ENCODE measurements at regions not wholly inside any gene's neighbourhood (a gene's known extent, or its start where the extent isn't known, plus 50 kb on each side); places are given as distances from the start of the nearest gene placed in this dataset.

DNA sequence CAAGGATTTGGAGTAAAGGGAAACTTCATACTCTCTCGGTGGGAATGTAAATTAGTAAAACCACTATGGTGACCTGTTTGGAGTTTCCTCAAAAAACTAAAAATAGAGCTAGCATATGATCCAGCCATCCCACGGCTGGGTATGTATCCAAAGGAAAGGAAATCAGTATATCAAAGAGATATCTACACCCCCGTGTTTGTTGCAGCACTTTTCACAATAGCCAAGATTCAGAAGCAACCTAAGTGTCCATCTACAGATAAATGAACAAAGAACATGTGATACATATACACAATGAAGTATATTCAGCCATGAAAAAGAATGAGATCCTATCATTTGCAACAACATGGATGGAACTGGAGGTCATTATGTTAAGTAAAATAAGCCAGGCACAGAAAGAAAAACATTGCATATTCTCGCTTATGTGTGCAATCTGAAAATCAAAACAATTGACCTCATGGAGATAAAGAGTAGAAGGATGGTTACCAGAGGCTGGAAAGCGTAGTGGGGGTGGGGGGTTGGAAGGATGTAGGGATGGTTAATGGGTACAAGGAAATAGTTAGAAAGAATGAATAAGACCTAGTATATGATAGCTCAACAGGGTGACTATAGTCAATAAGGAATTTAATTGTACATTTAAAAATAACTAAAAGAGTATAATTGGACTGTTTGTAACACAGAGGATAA, 468.0 kb downstream of the BCAT1 start:
- TF ChIP-seq, protein P1, sequence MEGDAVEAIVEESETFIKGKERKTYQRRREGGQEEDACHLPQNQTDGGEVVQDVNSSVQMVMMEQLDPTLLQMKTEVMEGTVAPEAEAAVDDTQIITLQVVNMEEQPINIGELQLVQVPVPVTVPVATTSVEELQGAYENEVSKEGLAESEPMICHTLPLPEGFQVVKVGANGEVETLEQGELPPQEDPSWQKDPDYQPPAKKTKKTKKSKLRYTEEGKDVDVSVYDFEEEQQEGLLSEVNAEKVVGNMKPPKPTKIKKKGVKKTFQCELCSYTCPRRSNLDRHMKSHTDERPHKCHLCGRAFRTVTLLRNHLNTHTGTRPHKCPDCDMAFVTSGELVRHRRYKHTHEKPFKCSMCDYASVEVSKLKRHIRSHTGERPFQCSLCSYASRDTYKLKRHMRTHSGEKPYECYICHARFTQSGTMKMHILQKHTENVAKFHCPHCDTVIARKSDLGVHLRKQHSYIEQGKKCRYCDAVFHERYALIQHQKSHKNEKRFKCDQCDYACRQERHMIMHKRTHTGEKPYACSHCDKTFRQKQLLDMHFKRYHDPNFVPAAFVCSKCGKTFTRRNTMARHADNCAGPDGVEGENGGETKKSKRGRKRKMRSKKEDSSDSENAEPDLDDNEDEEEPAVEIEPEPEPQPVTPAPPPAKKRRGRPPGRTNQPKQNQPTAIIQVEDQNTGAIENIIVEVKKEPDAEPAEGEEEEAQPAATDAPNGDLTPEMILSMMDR (IDR thresholded peaks at IDR 0.05), result no peak
- TF ChIP-seq POLR2AphosphoS5 (IDR thresholded peaks at IDR 0.05; ENCODE audit: low read depth, low read length) (no peak), SIN3A (IDR thresholded peaks at IDR 0.05; ENCODE audit: borderline replicate concordance, insufficient read depth, low read depth, low read length) (no peak), TCF7L2 (IDR thresholded peaks at IDR 0.05; ENCODE audit: low read depth, low read length) (no peak)
- TF ChIP-seq, protein P2, sequence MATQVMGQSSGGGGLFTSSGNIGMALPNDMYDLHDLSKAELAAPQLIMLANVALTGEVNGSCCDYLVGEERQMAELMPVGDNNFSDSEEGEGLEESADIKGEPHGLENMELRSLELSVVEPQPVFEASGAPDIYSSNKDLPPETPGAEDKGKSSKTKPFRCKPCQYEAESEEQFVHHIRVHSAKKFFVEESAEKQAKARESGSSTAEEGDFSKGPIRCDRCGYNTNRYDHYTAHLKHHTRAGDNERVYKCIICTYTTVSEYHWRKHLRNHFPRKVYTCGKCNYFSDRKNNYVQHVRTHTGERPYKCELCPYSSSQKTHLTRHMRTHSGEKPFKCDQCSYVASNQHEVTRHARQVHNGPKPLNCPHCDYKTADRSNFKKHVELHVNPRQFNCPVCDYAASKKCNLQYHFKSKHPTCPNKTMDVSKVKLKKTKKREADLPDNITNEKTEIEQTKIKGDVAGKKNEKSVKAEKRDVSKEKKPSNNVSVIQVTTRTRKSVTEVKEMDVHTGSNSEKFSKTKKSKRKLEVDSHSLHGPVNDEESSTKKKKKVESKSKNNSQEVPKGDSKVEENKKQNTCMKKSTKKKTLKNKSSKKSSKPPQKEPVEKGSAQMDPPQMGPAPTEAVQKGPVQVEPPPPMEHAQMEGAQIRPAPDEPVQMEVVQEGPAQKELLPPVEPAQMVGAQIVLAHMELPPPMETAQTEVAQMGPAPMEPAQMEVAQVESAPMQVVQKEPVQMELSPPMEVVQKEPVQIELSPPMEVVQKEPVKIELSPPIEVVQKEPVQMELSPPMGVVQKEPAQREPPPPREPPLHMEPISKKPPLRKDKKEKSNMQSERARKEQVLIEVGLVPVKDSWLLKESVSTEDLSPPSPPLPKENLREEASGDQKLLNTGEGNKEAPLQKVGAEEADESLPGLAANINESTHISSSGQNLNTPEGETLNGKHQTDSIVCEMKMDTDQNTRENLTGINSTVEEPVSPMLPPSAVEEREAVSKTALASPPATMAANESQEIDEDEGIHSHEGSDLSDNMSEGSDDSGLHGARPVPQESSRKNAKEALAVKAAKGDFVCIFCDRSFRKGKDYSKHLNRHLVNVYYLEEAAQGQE (IDR thresholded peaks at IDR 0.05; ENCODE audit: insufficient read depth in 1 of 2, low read depth in 2 of 2, low read length in 1 of 2), result no peak

Data from Panc1 (cell line).